Prostate gland (tissue), 2 donors: ENCODE measurements at regions not wholly inside any gene's neighbourhood (a gene's known extent, or its start where the extent isn't known, plus 50 kb on each side); places are given as distances from the start of the nearest gene placed in this dataset.

Experiments used
- DNase-seq: peaks from one replicate; pipeline ENCODE4 v3.0.0-alpha.2; 2019; ENCODE audit warnings: low spot score
- H3K27ac ChIP-seq, 2 donors: fragments of 200-600 bp; sonication (generic); 2 replicates each; pipeline ENCODE4 v1.5.1; 2017 to 2019
- H3K27me3 ChIP-seq: fragments of 200-600 bp; sonication (generic); replicated peaks from 2 replicates; pipeline ENCODE4 v1.5.1; 2019; ENCODE audit not compliant: insufficient read depth
- H3K36me3 ChIP-seq, 2 donors: fragments of 200-600 bp; sonication (generic); 1 replicate in 1 of 2; 2 replicates in 1 of 2; pipeline versions ENCODE4 v1.5.1 to v1.8.1; 2017 to 2019
- H3K4me1 ChIP-seq: fragments of 200-600 bp; sonication (generic); replicated peaks from 2 replicates; pipeline ENCODE4 v1.5.1; 2019
- H3K4me3 ChIP-seq, 2 donors: fragments of 200-600 bp; sonication (generic); 2 replicates each; pipeline ENCODE4 v1.5.1; 2017 to 2019
- H3K9me3 ChIP-seq: fragments of 200-600 bp; sonication (generic); 2 replicates; pipeline ENCODE4 v1.5.1; 2017
- CTCF ChIP-seq, 4 experiments: fragments of 200-600 bp in 2 of 4; fragments of 450-650 bp in 2 of 4; sonication (generic) in 2 of 4; IDR thresholded peaks; 1 replicate in 3 of 4; 2 replicates in 1 of 4; pipeline ENCODE4 v1.5.1; 2016 to 2019; ENCODE audit warnings: antibody characterized with exemption in 4 of 4, mild to moderate bottlenecking in 2 of 4, moderate library complexity in 2 of 4
- POLR2A ChIP-seq: fragments of 450-650 bp; IDR thresholded peaks from one replicate; pipeline ENCODE4 v1.6.1; 2016; ENCODE audit warnings: antibody characterized with exemption, mild to moderate bottlenecking
- POLR2AphosphoS5 ChIP-seq: sonication (generic); formaldehyde crosslinking; IDR thresholded peaks from one replicate; pipeline ENCODE4 v1.6.1; 2017; ENCODE audit warnings: antibody characterized with exemption
- WGBS: methylation state at CpG from one replicate; pipeline ENCODE4 v1.1.5; 2018; 5-methylcytosine and 5-hydroxymethylcytosine counted together
- intact Hi-C: fragments of 100-400 bp; cut with DNase I; formaldehyde crosslinking; loops from one replicate; pipeline ENCODE4 v1.14.2; 2022

- H3K9me3 ChIP-seq = no peaks in the 10 kb centered on the region
- intact Hi-C loops = no loop called here
- WGBS = 62% methylated on average over 4 of the region's 4 CpGs
These were observed 762.2 kb downstream of the SUCLG1 start for GRCh38 chr2:83696838-83697237.

GRCh38 chr2:83695530-83695929, 763.5 kb downstream of the SUCLG1 start:
- Histone ChIP-seq H3K9me3 (no peaks in the 10 kb centered on the region), H3K36me3 (no peaks in the 10 kb centered on the region), H3K4me3 (no peak overlapping the region), H3K4me1 (no peaks in the 10 kb centered on the region), H3K27me3 (no peaks in the 10 kb centered on the region), H3K27ac (no peak overlapping the region)
- intact Hi-C loops = no loop called here
- WGBS = 67% methylated on average over 7 of the region's 7 CpGs
- no peak for DNase-seq
- TF ChIP-seq POLR2A = no peak
- no peak for TF ChIP-seq POLR2AphosphoS5
- TF ChIP-seq CTCF (IDR thresholded peaks at IDR 0.05) = no peak

More at GRCh38 chr2:83696838-83697237, 762.2 kb downstream of the SUCLG1 start:
- Histone ChIP-seq H3K27ac (no peak overlapping the region), H3K27me3 (no peaks in the 10 kb centered on the region), H3K4me3 (no peak overlapping the region), H3K4me1 (no peaks in the 10 kb centered on the region), H3K36me3 (no peaks in the 10 kb centered on the region)
- TF ChIP-seq POLR2A (no peak), CTCF (IDR thresholded peaks at IDR 0.05) (no peak), POLR2AphosphoS5 (no peak)
- DNase-seq = no peak

GRCh38 chr2:83695037-83695436, 764.0 kb downstream of the SUCLG1 start:
- 86% methylated on average over 8 of the region's 13 CpGs for WGBS
- Histone ChIP-seq H3K36me3 (no peaks in the 10 kb centered on the region), H3K27me3 (no peaks in the 10 kb centered on the region), H3K4me3 (no peak overlapping the region), H3K9me3 (no peaks in the 10 kb centered on the region), H3K4me1 (no peaks in the 10 kb centered on the region), H3K27ac (no peak overlapping the region)
- no peak for DNase-seq
- intact Hi-C loops = no loop called here
- TF ChIP-seq POLR2A = no peak
- no peak for TF ChIP-seq POLR2AphosphoS5
- TF ChIP-seq CTCF (IDR thresholded peaks at IDR 0.05) = no peak

- no peaks in the 10 kb centered on the region for H3K36me3 ChIP-seq
- no peaks in the 10 kb centered on the region for H3K4me1 ChIP-seq
- H3K27ac ChIP-seq = no peak overlapping the region
- no peaks in the 10 kb centered on the region for H3K27me3 ChIP-seq
- H3K4me3 ChIP-seq = no peak overlapping the region
- no peak for DNase-seq
- intact Hi-C loops = no loop called here
- H3K9me3 ChIP-seq = no peaks in the 10 kb centered on the region
- TF ChIP-seq POLR2A = no peak
- TF ChIP-seq POLR2AphosphoS5 = no peak
- TF ChIP-seq CTCF (IDR thresholded peaks at IDR 0.05) = no peak
These were observed 769.7 kb downstream of the SUCLG1 start for GRCh38 chr2:83689402-83689801.

- intact Hi-C loops = no loop called here
- Histone ChIP-seq H3K36me3 (no peaks in the 10 kb centered on the region), H3K27ac (no peak overlapping the region), H3K4me1 (no peaks in the 10 kb centered on the region), H3K4me3 (no peak overlapping the region), H3K27me3 (no peaks in the 10 kb centered on the region), H3K9me3 (no peaks in the 10 kb centered on the region)
- DNase-seq = no peak
- TF ChIP-seq CTCF (IDR thresholded peaks at IDR 0.05) (no peak), POLR2A (no peak), POLR2AphosphoS5 (no peak)
These were observed 772.2 kb downstream of the SUCLG1 start for GRCh38 chr2:83686863-83687262.
